ENCODE measurements at regions not wholly inside any gene's neighbourhood (a gene's known extent, or its start where the extent isn't known, plus 50 kb on each side); places are given as distances from the start of the nearest gene placed in this dataset.

GRCh38 chr2:54360055-54360792, 95.9 kb upstream of the SPTBN1 start:
- H3K27me3 Mint-ChIP-seq (ENCODE audit: unreplicated experiment): peaks cover 14% of the 10 kb centered on the region
- peaks cover 2% of the 10 kb centered on the region for H3K9me3 Mint-ChIP-seq (ENCODE audit: low read depth, unreplicated experiment)
- no peaks in the 10 kb centered on the region for H3K36me3 Mint-ChIP-seq (ENCODE audit: insufficient read depth, unreplicated experiment)
- CTCF ChIA-PET: no interaction called here
- TF ChIP-seq CTCF (IDR thresholded peaks at IDR 0.05; ENCODE audit: unreplicated experiment): no peak
- no peak overlapping the region for H3K4me3 Mint-ChIP-seq (ENCODE audit: low read depth, unreplicated experiment)
- no peaks in the 10 kb centered on the region for H3K4me1 Mint-ChIP-seq (ENCODE audit: low read depth, unreplicated experiment)
- BruUV-seq (replicated peaks): no TSS peak
- DNase-seq: no peak
- intact Hi-C loops (cut with micrococcal nuclease; ENCODE audit: unreplicated experiment): no loop called here
- no peak overlapping the region for H3K27ac Mint-ChIP-seq (ENCODE audit: unreplicated experiment)

- no peaks in the 10 kb centered on the region for H3K36me3 Mint-ChIP-seq (ENCODE audit: insufficient read depth, unreplicated experiment)
- BruUV-seq (replicated peaks): no TSS peak
- H3K4me1 Mint-ChIP-seq (ENCODE audit: low read depth, unreplicated experiment): no peaks in the 10 kb centered on the region
- no peak overlapping the region for H3K4me3 Mint-ChIP-seq (ENCODE audit: low read depth, unreplicated experiment)
- CTCF ChIA-PET: no interaction called here
- peaks cover 14% of the 10 kb centered on the region for H3K27me3 Mint-ChIP-seq (ENCODE audit: unreplicated experiment)
- no peak for DNase-seq
- H3K9me3 Mint-ChIP-seq (ENCODE audit: low read depth, unreplicated experiment): peaks cover 6% of the 10 kb centered on the region
- no peak for TF ChIP-seq CTCF (IDR thresholded peaks at IDR 0.05; ENCODE audit: unreplicated experiment)
- intact Hi-C loops (cut with micrococcal nuclease; ENCODE audit: unreplicated experiment): no loop called here
- H3K27ac Mint-ChIP-seq (ENCODE audit: unreplicated experiment): no peak overlapping the region
Measured at GRCh38 chr2:54364409-54364808, 91.7 kb upstream of the SPTBN1 start.

- no peak for DNase-seq
- H3K9me3 Mint-ChIP-seq (ENCODE audit: low read depth, unreplicated experiment): peaks cover 6% of the 10 kb centered on the region
- TF ChIP-seq CTCF (IDR thresholded peaks at IDR 0.05; ENCODE audit: unreplicated experiment): no peak
- H3K27me3 Mint-ChIP-seq (ENCODE audit: unreplicated experiment): peaks cover 14% of the 10 kb centered on the region
- BruUV-seq (replicated peaks): no TSS peak
- H3K27ac Mint-ChIP-seq (ENCODE audit: unreplicated experiment): no peak overlapping the region
- H3K36me3 Mint-ChIP-seq (ENCODE audit: insufficient read depth, unreplicated experiment): no peaks in the 10 kb centered on the region
- CTCF ChIA-PET: no interaction called here
- intact Hi-C loops (cut with micrococcal nuclease; ENCODE audit: unreplicated experiment): no loop called here
- H3K4me3 Mint-ChIP-seq (ENCODE audit: low read depth, unreplicated experiment): no peak overlapping the region
- no peaks in the 10 kb centered on the region for H3K4me1 Mint-ChIP-seq (ENCODE audit: low read depth, unreplicated experiment)
Measured at GRCh38 chr2:54365661-54366060, 90.5 kb upstream of the SPTBN1 start.

GRCh38 chr2:54366487-54367280, 89.4 kb upstream of the SPTBN1 start:
- DNase-seq: no peak
- H3K4me3 Mint-ChIP-seq (ENCODE audit: low read depth, unreplicated experiment): no peak overlapping the region
- H3K4me1 Mint-ChIP-seq (ENCODE audit: low read depth, unreplicated experiment): no peaks in the 10 kb centered on the region
- intact Hi-C loops (cut with micrococcal nuclease; ENCODE audit: unreplicated experiment): no loop called here
- H3K27me3 Mint-ChIP-seq (ENCODE audit: unreplicated experiment): peaks cover 14% of the 10 kb centered on the region
- H3K9me3 Mint-ChIP-seq (ENCODE audit: low read depth, unreplicated experiment): peaks cover 6% of the 10 kb centered on the region
- H3K27ac Mint-ChIP-seq (ENCODE audit: unreplicated experiment): no peak overlapping the region
- no peak for TF ChIP-seq CTCF (IDR thresholded peaks at IDR 0.05; ENCODE audit: unreplicated experiment)
- BruUV-seq (replicated peaks): no TSS peak
- CTCF ChIA-PET: no interaction called here
- no peaks in the 10 kb centered on the region for H3K36me3 Mint-ChIP-seq (ENCODE audit: insufficient read depth, unreplicated experiment)
